NCI-H69 (cell line): ENCODE measurements at regions not wholly inside any gene's neighbourhood (a gene's known extent, or its start where the extent isn't known, plus 50 kb on each side); places are given as distances from the start of the nearest gene placed in this dataset.
"Not testable (repeated sequence)": the region's sequence is repeated elsewhere in the genome, so short reads cannot be mapped to it uniquely, and the experiment has no call there.

ENCODE experiments used
- DNase-seq: peaks from one replicate; lab custom pipeline; 2025; lab: John Stamatoyannopoulos, UW

- no peak for DNase-seq
Measured at GRCh38 chr6:68013780-68014515, 621.1 kb upstream of the ADGRB3 start.

- no peak for DNase-seq
Measured at GRCh38 chr6:68012822-68013221, 622.3 kb upstream of the ADGRB3 start.

- no peak for DNase-seq
Measured at GRCh38 chr6:68010936-68011335, 624.1 kb upstream of the ADGRB3 start.

GRCh38 chr6:68008445-68008844 lies 626.6 kb upstream of the ADGRB3 start:
- DNase-seq: no peak

GRCh38 chr6:68007717-68008116 lies 627.4 kb upstream of the ADGRB3 start:
- DNase-seq: no peak

GRCh38 chr6:67986694-67987232 lies 648.3 kb upstream of the ADGRB3 start:
- no peak for DNase-seq

GRCh38 chr6:67976486-67976885 lies 658.6 kb upstream of the ADGRB3 start:
- no peak for DNase-seq

GRCh38 chr6:67974931-67975330 lies 660.2 kb upstream of the ADGRB3 start:
- no peak for DNase-seq

- DNase-seq: no peak
Measured at GRCh38 chr6:67971812-67972211, 663.3 kb upstream of the ADGRB3 start.

- DNase-seq: no peak
Measured at GRCh38 chr6:67966830-67967229, 668.3 kb upstream of the ADGRB3 start.

- DNase-seq: no peak
Measured at GRCh38 chr6:67956352-67956751, 678.7 kb upstream of the ADGRB3 start.

GRCh38 chr6:67952948-67953347 lies 682.1 kb upstream of the ADGRB3 start:
- DNase-seq: no peak

- DNase-seq: no peak
Measured at GRCh38 chr6:67952121-67952520, 683.0 kb upstream of the ADGRB3 start.

GRCh38 chr6:67947762-67948161 lies 687.3 kb upstream of the ADGRB3 start:
- DNase-seq: not testable (repeated sequence)

GRCh38 chr6:67935976-67936477 lies 699.1 kb upstream of the ADGRB3 start:
- DNase-seq: no peak

GRCh38 chr6:67933278-67933677 lies 701.8 kb upstream of the ADGRB3 start:
- DNase-seq: peak; percentile 10

GRCh38 chr6:67922588-67922987 lies 712.5 kb upstream of the ADGRB3 start:
- DNase-seq: not testable (repeated sequence)

GRCh38 chr6:67920040-67920439 lies 715.0 kb upstream of the ADGRB3 start:
- not testable (repeated sequence) for DNase-seq

- no peak for DNase-seq
Measured at GRCh38 chr6:67916399-67916798, 718.7 kb upstream of the ADGRB3 start.

GRCh38 chr6:67914419-67914818 lies 720.7 kb upstream of the ADGRB3 start:
- no peak for DNase-seq

GRCh38 chr6:67909354-67909753 lies 725.7 kb upstream of the ADGRB3 start:
- no peak for DNase-seq

GRCh38 chr6:67908379-67908778 lies 726.7 kb upstream of the ADGRB3 start:
- peak; percentile 18 for DNase-seq

- DNase-seq: not testable (repeated sequence)
Measured at GRCh38 chr6:67904735-67905134, 730.3 kb upstream of the ADGRB3 start.

GRCh38 chr6:67898875-67899274 lies 736.2 kb upstream of the ADGRB3 start:
- no peak for DNase-seq
